GM21717 (cell line): ENCODE measurements at regions not wholly inside any gene's neighbourhood (a gene's known extent, or its start where the extent isn't known, plus 50 kb on each side); places are given as distances from the start of the nearest gene placed in this dataset.

Experiments used
- ATAC-seq: cut with Tn5 transposase; IDR thresholded peaks from one replicate; pipeline ENCODE4 v1.9.1; 2021; ENCODE audit warnings: mild to moderate bottlenecking, moderate library complexity; ENCODE audit not compliant: unreplicated experiment

GRCh38 chr4:104763554-104764222, 269.0 kb upstream of the CXXC4 start:
- no peak for ATAC-seq

DNA sequence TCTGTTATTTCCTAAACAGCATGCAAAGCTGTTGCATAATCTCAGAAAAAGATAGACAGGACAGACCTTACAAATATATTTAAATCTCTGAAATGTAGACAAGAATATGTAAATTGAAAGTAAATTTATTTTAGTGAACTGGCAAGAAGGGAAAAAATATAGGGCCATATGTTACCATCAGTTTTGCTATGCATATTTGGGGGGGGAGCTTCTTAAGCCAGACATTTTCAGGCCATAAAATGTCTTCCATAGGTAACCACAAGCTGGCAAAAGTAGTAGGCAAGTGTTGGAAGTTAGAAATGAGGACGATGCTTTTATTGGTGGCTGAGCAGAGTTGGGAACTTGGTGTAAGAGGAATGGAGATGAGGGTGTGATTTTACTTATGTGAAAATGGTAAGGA, 272.0 kb upstream of the CXXC4 start:
- ATAC-seq = no peak

DNA sequence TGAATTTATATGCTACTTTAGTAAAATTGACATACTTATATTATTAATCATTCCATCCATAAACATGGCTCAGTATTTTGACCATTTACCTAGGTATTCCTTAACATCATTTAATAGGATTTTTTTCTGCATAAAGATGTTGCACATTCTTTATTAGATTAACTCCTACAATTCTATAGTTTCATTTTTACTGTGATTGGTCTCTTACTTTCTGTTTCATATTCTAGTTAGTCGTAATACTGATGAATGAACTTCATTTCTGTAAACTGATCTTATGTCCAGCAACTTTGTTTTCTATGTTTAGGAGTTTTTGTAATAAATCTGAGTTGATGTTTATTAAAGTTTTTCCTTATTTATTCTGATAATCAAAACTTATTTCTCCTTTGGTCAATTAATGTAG, 278.2 kb upstream of the CXXC4 start:
- no peak for ATAC-seq

DNA sequence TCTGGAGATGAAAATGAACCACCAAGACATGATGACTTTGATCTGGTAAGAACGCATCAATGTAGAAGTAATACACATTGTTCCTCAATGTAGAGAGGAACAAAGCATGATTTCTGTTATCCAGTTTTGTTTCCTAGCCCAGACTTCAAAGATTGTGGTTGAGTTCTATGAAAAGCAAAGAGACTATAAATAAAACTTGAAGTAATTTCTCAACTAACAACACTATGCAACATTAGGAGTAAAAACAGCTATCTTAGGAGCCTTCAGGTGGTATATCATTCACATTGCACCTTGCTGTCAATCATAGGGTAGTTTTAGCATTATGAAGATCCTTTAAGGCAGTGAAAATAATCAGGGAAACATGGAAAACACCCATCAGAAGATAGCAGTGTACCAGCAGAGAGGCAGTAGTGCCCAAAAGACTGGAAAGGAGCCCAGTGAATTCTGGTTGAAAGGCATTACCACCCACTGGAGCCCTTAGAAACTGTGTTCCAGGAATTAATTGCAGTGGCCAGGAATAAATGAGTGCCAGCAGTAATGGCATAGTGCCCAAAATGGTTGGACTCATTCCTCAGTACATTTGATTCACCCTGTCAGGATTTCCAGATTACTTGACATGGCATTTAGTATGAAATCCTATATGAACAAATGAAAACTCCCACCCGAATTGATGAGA, 300.7 kb upstream of the CXXC4 start:
- no peak for ATAC-seq

- no peak for ATAC-seq
These were observed 317.0 kb upstream of the CXXC4 start for GRCh38 chr4:104811727-104812126.

DNA sequence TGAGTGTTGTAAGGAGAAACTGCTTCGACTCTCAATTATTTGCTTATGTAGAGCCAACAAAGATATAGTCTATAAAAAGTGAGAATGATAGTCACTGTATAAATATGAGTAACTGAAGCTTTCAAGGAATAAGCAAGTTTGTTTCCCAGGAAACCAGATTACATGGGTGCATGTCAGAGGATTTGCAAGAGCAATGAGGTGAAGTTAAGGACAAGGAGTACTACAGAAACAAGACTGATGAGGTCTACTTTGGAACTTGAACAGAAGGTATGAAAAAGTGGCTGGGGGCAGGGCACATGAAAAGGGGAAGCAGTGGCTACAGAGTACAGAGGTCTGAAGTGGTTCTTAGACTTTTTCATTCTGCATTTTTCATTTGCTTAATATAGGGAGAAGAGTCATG, 321.0 kb upstream of the CXXC4 start:
- peak; percentile 88 for ATAC-seq

- ATAC-seq = no peak
These were observed 323.9 kb upstream of the CXXC4 start for GRCh38 chr4:104818579-104818978.

DNA sequence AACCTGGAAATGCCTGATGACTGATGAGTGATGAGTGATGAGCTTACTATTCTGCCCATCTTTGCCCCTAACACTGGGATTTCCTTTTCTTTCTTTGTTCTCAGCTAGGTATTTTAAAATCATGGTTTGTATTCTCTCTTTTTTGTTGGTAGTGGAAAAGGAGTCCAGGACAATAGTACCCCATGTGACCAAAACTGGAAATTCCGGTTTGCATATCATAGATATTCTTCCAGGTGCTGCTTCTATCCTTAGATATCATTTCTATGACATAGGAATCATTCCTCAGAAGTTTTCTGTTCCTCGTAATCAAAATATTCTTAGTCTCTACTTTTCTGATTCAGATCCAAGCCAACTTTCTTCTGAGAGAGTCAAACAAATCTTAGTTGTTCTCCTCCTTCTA, 320.5 kb upstream of the TET2 start:
- ATAC-seq = no peak

GRCh38 chr4:104829761-104830160, 316.9 kb upstream of the TET2 start:
- no peak for ATAC-seq

DNA sequence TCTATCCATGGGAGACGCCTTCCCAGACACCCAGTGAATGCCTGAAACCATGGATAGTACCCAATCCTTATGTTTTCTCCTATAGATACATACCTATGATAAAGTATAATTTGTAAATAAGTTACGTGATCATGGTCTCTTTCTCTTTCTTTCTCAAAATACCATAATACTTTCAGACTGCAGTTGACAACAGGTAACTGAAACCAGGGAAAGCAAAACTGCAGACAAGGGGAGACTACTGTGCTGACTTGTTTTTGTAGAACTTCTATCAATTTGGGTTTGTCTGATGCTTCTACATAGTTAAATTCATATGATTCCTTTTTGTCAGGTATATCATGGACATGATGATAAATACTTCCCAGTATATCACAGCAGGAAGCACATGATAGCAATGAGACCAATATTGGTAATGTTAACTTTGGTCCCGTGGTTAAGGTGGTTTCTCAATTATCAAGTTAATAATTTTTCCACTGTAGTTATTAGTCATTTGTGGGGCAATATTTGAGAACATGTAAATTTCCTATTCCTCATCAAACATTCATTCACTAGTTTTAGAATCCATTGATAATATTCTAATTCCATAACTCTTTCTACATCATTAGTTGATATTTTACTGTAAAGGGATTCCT, 298.0 kb upstream of the TET2 start:
- ATAC-seq = no peak

GRCh38 chr4:104859601-104860237, 287.0 kb upstream of the TET2 start:
- ATAC-seq = no peak

GRCh38 chr4:104860238-104861123, 286.2 kb upstream of the TET2 start:
- peak; percentile 76 for ATAC-seq

- ATAC-seq = no peak
These were observed 279.9 kb upstream of the TET2 start for GRCh38 chr4:104866809-104867208.

DNA sequence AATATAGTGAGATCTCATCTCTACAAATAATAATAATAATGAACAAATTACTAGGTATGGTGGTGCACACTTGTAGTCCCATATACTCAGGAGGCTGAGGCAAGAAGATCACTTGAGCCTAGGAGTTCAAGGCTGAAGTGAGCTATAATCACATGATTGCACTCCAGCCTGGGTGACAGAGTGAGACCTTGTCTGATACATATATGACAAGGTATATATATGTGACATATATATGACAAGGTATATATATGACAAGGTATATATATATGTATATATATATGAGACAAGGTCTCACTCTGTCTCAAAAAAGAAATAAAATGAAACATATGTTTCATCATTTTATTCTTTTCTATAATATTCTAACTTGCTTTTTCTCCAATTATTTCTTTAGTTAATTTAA, 278.1 kb upstream of the TET2 start:
- peak; percentile 31 for ATAC-seq

DNA sequence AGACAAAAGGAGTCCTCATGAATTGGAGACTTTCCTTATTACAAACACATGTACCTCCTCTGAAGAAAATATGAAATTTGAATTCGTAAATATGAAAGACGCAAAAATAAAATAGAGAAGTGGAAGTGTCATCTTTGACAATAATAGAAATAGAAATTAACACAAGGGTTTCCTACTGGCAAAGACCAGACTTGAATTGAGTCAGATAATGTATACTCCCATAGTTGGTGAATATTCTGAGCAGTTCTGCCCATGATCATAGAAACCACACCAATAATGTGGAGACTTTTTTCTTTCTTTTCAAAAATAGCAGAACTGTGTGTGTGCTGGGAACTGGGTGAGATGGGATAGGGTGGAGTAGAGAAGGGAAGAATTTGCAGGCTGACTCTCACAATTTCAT, 277.7 kb upstream of the TET2 start:
- ATAC-seq = peak; percentile 97

GRCh38 chr4:104869831-104870230, 276.8 kb upstream of the TET2 start:
- no peak for ATAC-seq

- no peak for ATAC-seq
These were observed 276.0 kb upstream of the TET2 start for GRCh38 chr4:104870495-104871233.

DNA sequence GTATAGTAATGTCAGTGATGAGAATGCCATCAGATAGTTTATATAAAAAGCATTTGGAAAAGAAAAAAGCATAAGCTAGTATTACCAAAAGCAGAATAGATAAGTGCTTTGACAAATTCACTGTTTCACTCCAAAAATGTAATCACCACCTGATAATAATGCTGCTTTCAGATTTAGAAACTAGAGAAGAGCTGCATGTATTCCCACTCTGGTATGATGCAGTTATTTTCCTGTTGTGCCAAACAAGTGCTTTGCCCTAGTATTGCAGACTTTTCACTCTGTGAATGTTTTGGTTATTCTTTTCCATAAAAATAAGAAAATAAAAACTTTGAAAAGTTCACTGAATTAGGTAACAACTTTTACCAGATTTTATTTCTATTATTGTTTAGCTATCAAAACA, 267.7 kb upstream of the TET2 start:
- ATAC-seq = no peak

GRCh38 chr4:104879367-104879766, 267.3 kb upstream of the TET2 start:
- no peak for ATAC-seq

- ATAC-seq = no peak
These were observed 266.8 kb upstream of the TET2 start for GRCh38 chr4:104879854-104880253.
